ENCODE measurements at regions not wholly inside any gene's neighbourhood (a gene's known extent, or its start where the extent isn't known, plus 50 kb on each side); places are given as distances from the start of the nearest gene placed in this dataset.

- no peaks in the 10 kb centered on the region for H3K9me3 ChIP-seq (ENCODE audit: control insufficient read depth in 1 of 2, insufficient read depth in 1 of 2, low read length in 2 of 2)
- peaks cover 6% of the 10 kb centered on the region for H3K9me3 Mint-ChIP-seq
- ATAC-seq (ENCODE audit: poor library complexity), result no peak
Observed at GRCh38 chr11:23423104-23423503, 562.8 kb upstream of the CCDC179 start.

GRCh38 chr11:23423656-23424055, 563.4 kb upstream of the CCDC179 start:
- Mint-ChIP-seq H3K9me3 (peaks cover 6% of the 10 kb centered on the region), H3K27ac (no peak overlapping the region)
- no peak for ATAC-seq (ENCODE audit: poor library complexity)

More at GRCh38 chr11:23423104-23423503, 562.8 kb upstream of the CCDC179 start:
- intact Hi-C loops (cut with DNase I, micrococcal nuclease), result no loop called here
- Mint-ChIP-seq H3K27ac (no peak overlapping the region), H3K4me3 (no peak overlapping the region), H3K27me3 (no peaks in the 10 kb centered on the region), H3K36me3 (ENCODE audit: low read depth) (no peaks in the 10 kb centered on the region), H3K4me1 (ENCODE audit: low read depth) (no peaks in the 10 kb centered on the region)
- no peaks in the 10 kb centered on the region for H3K4me1 ChIP-seq (ENCODE audit: insufficient read depth, low read length)
- no peaks in the 10 kb centered on the region for H3K27me3 ChIP-seq (ENCODE audit: control insufficient read depth in 1 of 2, insufficient read depth in 2 of 2, low read length in 2 of 2)
- DNase-seq, result no peak
- no peaks in the 10 kb centered on the region for H3K36me3 ChIP-seq (ENCODE audit: insufficient read depth, low read length)
- TF ChIP-seq CTCF (IDR thresholded peaks at IDR 0.05), result no peak
- H3K4me3 ChIP-seq (ENCODE audit: low read length), result no peak overlapping the region
- H3K27ac ChIP-seq (ENCODE audit: low read depth in 1 of 2, low read length in 2 of 2), result no peak overlapping the region
- ChIA-PET POLR2A (no interaction called here), CTCF (no interaction called here)

GRCh38 chr11:23425381-23425780, 565.1 kb upstream of the CCDC179 start:
- Histone ChIP-seq H3K4me3 (ENCODE audit: low read length) (no peak overlapping the region), H3K4me1 (ENCODE audit: insufficient read depth, low read length) (no peaks in the 10 kb centered on the region), H3K9me3 (ENCODE audit: control insufficient read depth in 1 of 2, insufficient read depth in 1 of 2, low read length in 2 of 2) (no peaks in the 10 kb centered on the region), H3K27ac (ENCODE audit: low read depth in 1 of 2, low read length in 2 of 2) (no peak overlapping the region), H3K36me3 (ENCODE audit: insufficient read depth, low read length) (no peaks in the 10 kb centered on the region), H3K27me3 (ENCODE audit: control insufficient read depth in 1 of 2, insufficient read depth in 2 of 2, low read length in 2 of 2) (no peaks in the 10 kb centered on the region)
- no peak for TF ChIP-seq CTCF (IDR thresholded peaks at IDR 0.05)
- Mint-ChIP-seq H3K36me3 (ENCODE audit: low read depth) (no peaks in the 10 kb centered on the region), H3K4me3 (no peak overlapping the region), H3K4me1 (ENCODE audit: low read depth) (no peaks in the 10 kb centered on the region), H3K27ac (no peak overlapping the region), H3K9me3 (peaks cover 10% of the 10 kb centered on the region), H3K27me3 (no peaks in the 10 kb centered on the region)
- no peak for ATAC-seq (ENCODE audit: poor library complexity)
- CTCF ChIA-PET, result no interaction called here
- POLR2A ChIA-PET, result no interaction called here
- intact Hi-C loops (cut with DNase I, micrococcal nuclease), result no loop called here
- DNase-seq, result no peak

More at GRCh38 chr11:23423656-23424055, 563.4 kb upstream of the CCDC179 start:
- ChIA-PET CTCF (no interaction called here), POLR2A (no interaction called here)
- Mint-ChIP-seq H3K4me3 (no peak overlapping the region), H3K36me3 (ENCODE audit: low read depth) (no peaks in the 10 kb centered on the region), H3K4me1 (ENCODE audit: low read depth) (no peaks in the 10 kb centered on the region), H3K27me3 (no peaks in the 10 kb centered on the region)
- TF ChIP-seq CTCF (IDR thresholded peaks at IDR 0.05), result no peak
- H3K4me3 ChIP-seq (ENCODE audit: low read length), result no peak overlapping the region
- DNase-seq, result no peak
- no peaks in the 10 kb centered on the region for H3K9me3 ChIP-seq (ENCODE audit: control insufficient read depth in 1 of 2, insufficient read depth in 1 of 2, low read length in 2 of 2)
- no peaks in the 10 kb centered on the region for H3K4me1 ChIP-seq (ENCODE audit: insufficient read depth, low read length)
- intact Hi-C loops (cut with DNase I, micrococcal nuclease), result no loop called here
- H3K36me3 ChIP-seq (ENCODE audit: insufficient read depth, low read length), result no peaks in the 10 kb centered on the region
- no peak overlapping the region for H3K27ac ChIP-seq (ENCODE audit: low read depth in 1 of 2, low read length in 2 of 2)
- H3K27me3 ChIP-seq (ENCODE audit: control insufficient read depth in 1 of 2, insufficient read depth in 2 of 2, low read length in 2 of 2), result no peaks in the 10 kb centered on the region
